ENCODE measurements at regions not wholly inside any gene's neighbourhood (a gene's known extent, or its start where the extent isn't known, plus 50 kb on each side); places are given as distances from the start of the nearest gene placed in this dataset.

DNA sequence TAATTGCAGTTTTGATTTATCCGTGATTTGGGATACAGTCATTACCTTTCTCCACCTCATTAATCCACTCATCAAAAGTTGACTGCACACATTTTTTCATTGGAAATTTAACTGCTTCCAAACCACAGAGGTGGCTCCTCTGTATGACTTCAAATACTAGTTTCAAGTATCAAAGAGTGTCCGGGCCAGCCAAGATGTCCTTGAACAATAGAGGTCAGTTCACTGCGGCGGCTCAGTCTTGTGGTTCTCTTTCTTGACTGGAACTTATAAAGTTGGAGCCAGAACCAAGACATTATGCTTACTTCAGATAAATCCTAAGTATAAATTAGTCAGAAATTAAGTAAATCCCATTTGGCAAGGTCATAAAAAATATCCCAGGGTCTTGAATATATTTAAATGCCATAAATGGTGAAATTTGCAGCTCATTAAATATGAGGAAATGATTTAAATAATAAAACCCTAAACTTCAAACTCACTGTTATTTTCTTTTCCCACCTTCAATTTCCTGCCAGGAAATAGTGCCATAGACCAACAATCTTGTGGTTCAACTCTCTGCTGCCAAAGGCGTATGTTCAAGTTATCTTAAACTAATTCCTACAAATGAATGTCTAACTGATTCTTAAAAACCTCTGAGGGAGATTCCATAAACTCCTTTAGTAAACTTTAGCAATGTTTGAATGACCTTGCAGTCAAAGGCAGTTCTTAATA, 360.8 kb downstream of the AEBP2 start:
- no peak overlapping the region for H3K4me3 ChIP-seq (replicated peaks; ENCODE audit: low read depth, low read length)
- DNase-seq (ENCODE audit: extremely low read depth, low read depth), result no peak

DNA sequence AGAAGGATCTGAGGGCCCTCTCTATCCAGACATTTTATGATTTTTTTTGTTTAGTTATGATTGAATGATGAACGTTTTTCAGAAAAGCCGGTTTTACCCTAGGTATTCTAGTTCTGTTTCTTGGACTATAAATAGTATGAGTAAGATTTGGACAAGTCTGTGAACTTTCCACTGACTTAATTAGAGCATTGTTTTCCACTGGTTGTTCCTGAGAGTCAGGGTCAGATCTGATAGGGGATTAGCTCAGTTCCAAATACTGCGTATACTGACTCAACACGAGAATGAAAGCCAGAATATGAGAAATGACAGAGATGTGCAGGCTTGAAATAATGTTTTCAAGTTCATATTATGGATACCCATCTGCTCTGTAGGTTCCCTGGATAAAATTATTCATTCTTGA, 361.6 kb downstream of the AEBP2 start:
- DNase-seq (ENCODE audit: extremely low read depth, low read depth), result no peak
- TF ChIP-seq, protein P1, sequence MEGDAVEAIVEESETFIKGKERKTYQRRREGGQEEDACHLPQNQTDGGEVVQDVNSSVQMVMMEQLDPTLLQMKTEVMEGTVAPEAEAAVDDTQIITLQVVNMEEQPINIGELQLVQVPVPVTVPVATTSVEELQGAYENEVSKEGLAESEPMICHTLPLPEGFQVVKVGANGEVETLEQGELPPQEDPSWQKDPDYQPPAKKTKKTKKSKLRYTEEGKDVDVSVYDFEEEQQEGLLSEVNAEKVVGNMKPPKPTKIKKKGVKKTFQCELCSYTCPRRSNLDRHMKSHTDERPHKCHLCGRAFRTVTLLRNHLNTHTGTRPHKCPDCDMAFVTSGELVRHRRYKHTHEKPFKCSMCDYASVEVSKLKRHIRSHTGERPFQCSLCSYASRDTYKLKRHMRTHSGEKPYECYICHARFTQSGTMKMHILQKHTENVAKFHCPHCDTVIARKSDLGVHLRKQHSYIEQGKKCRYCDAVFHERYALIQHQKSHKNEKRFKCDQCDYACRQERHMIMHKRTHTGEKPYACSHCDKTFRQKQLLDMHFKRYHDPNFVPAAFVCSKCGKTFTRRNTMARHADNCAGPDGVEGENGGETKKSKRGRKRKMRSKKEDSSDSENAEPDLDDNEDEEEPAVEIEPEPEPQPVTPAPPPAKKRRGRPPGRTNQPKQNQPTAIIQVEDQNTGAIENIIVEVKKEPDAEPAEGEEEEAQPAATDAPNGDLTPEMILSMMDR (IDR thresholded peaks at IDR 0.05; ENCODE audit: low read depth, low read length, missing control alignments), result no peak
- no peak overlapping the region for H3K4me3 ChIP-seq (replicated peaks; ENCODE audit: low read depth, low read length)

More for the DNA sequence above, 360.8 kb downstream of the AEBP2 start:
- TF ChIP-seq, protein P1 (IDR thresholded peaks at IDR 0.05; ENCODE audit: low read depth, low read length, missing control alignments), result no peak

DNA sequence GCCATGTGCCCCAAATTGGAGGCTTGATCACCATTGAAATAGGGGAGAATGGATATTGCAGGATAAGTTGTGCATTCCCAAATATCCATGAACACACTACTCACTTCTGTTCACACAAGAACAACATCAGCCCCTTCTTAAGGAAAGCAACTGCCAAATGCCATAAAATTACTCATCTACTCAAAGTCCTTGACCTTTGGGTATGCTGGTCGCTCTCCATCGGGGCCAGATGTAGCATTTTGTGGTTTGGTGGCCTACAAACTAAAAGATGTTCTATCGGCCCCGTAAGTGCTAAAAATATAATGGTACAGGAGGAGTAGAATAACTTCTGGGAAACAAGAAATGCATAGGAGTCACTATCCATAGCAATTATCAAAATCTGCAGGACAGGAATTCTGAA, 362.6 kb downstream of the AEBP2 start:
- TF ChIP-seq, protein P1 (IDR thresholded peaks at IDR 0.05; ENCODE audit: low read depth, low read length, missing control alignments), result no peak
- H3K4me3 ChIP-seq (replicated peaks; ENCODE audit: low read depth, low read length), result no peak overlapping the region
- DNase-seq (ENCODE audit: extremely low read depth, low read depth), result no peak

DNA sequence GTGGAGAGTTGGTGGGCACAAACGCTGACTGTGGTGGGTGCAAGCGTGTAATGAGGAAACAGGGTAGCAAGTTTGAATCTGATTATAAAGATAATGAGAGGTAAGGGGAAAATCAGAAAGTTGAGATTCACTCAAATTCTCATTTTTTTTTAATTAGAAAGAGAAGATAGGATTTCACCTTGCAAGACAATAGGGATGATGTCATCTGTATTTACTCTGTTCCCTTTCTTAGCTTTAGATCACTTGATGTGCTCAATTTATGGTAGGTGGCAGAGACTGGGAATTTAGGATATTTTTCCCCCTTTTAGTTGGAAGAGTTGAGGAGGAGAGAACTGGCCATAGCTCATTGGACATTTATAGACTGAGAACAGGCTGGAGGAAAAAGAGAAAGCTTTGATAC, 363.6 kb downstream of the AEBP2 start:
- DNase-seq (ENCODE audit: extremely low read depth, low read depth), result no peak
- TF ChIP-seq, protein P1 (IDR thresholded peaks at IDR 0.05; ENCODE audit: low read depth, low read length, missing control alignments), result no peak
- no peak overlapping the region for H3K4me3 ChIP-seq (replicated peaks; ENCODE audit: low read depth, low read length)

DNA sequence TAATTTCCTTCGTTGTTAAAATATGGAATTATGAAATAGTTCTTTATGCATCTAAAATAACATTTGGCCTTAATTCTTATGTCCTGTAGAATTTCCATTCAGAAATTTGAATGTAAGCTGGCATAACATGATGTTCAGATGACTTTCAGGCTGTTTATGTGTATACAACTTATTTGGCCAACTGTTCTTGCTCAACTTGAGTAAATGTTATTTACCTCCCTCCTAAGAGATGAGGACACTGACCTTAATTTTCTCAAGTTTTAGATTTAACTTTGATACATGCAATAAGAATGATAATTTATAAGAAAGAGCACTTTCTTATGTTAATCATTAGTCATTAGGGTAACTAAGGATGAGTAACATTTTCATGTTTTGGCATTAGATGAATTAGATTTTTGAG, 365.4 kb downstream of the AEBP2 start:
- H3K4me3 ChIP-seq (replicated peaks; ENCODE audit: low read depth, low read length), result no peak overlapping the region
- TF ChIP-seq, protein P1 (IDR thresholded peaks at IDR 0.05; ENCODE audit: low read depth, low read length, missing control alignments), result no peak

DNA sequence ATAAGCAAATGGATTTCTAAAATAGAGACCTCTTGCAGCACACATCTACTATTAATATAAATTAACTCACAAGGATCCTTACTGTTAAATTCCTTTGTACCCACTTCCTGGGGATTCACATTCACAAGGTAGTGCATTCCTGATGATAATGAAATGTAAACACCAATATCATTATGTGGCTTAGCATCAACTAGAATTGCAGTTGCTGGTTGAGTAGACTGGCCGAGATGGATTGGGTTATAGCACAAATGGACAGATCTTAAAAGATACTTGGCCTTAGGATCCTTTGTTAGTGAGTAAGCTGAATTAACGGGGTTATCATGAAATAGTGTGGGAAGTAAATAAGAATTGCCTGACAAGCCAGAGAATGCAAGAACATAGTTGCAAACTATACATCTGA, 369.1 kb downstream of the AEBP2 start:
- DNase-seq (ENCODE audit: extremely low read depth, low read depth), result no peak
- no peak overlapping the region for H3K4me3 ChIP-seq (replicated peaks; ENCODE audit: low read depth, low read length)
- TF ChIP-seq, protein P1 (IDR thresholded peaks at IDR 0.05; ENCODE audit: low read depth, low read length, missing control alignments), result no peak

More for the DNA sequence above, 365.4 kb downstream of the AEBP2 start:
- no peak for DNase-seq (ENCODE audit: extremely low read depth, low read depth)

DNA sequence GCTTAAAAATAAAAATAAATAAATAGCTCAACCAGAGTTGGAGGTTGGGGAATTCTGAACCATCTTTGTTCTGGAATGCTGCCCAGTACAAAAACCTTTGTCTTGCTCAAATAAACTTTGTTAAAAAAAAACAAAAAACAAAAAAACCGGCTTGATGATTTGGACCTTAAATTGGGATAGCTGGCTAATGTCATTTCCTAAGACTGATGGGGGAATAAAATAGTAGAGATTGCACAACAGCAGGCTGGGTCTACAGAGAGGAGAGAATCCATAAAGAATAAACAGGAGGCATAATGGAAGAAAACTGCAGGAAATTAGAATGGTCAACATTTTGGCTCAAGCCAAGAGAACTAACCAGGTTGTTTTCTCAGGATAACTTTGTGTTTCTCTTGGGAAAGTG, 370.9 kb downstream of the AEBP2 start:
- no peak for DNase-seq (ENCODE audit: extremely low read depth, low read depth)
- TF ChIP-seq, protein P1 (IDR thresholded peaks at IDR 0.05; ENCODE audit: low read depth, low read length, missing control alignments), result no peak
- no peak overlapping the region for H3K4me3 ChIP-seq (replicated peaks; ENCODE audit: low read depth, low read length)

All from HFF-Myc (cell line).